OCI-M2 (cell line): ENCODE measurements at regions not wholly inside any gene's neighbourhood (a gene's known extent, or its start where the extent isn't known, plus 50 kb on each side); places are given as distances from the start of the nearest gene placed in this dataset.
"Not testable (repeated sequence)": the region's sequence is repeated elsewhere in the genome, so short reads cannot be mapped to it uniquely, and the experiment has no call there.

ENCODE experiments used
- DNase-seq: peaks from one replicate; lab custom pipeline; 2025; ENCODE audit not compliant: unreplicated experiment; lab: John Stamatoyannopoulos, UW

DNA sequence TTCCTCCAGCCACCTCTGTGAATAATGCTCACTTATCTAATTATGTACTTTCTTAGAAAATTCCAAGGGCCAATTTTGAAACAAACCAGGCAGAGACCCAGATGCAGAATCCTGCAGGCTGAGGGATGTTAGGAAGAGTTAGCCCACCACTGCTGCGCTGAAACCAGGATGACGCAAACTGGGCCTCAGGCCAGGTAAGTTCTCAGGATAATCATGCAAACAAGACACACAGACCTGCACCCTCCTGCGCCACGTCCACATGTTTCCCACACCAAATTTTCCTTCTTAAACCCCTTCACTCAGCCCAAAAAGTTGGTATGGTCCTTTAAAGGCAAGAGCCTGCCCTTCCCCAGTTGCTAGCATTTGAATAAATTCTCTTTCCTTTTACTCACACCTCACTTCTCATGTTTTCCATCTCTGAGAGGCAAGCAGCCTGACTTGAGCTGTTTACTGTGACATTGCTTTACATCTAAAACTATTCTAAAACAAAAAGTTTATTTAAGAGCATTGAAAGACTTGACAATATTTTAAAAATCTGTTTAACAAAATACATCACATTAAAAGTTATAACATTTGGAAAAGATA, 887.1 kb downstream of the LRRIQ3 start:
- no peak for DNase-seq

DNA sequence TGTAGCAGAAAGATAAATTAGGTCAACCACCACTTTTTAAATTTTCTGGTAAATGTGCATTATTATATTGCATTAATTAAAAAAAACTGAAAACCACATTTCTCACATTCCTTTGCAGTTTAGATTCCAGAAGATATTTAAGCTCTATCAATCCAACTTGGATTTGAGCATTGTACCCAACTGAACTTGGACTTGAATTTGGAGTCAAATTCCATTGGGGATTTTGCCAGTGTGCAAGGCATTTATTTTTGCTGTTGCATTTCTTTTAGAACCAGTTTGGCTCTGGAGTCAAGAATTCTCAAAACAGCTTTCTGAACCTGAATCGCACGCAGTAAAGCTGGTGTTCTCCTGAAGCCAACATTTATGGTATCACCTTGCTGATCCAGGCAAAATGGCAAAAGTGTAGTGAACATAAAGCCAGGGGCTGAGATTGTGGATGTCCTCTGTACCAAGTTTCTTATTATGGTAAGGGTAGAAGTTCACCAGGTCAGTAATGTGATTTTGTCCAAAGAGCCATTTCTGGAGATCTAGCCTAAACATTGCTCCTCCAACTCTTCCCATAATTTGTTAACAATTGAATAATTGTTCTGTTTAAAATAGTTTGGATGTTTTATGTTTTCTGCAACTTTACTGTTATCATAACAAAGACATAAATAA, 890.9 kb downstream of the LRRIQ3 start:
- no peak for DNase-seq

DNA sequence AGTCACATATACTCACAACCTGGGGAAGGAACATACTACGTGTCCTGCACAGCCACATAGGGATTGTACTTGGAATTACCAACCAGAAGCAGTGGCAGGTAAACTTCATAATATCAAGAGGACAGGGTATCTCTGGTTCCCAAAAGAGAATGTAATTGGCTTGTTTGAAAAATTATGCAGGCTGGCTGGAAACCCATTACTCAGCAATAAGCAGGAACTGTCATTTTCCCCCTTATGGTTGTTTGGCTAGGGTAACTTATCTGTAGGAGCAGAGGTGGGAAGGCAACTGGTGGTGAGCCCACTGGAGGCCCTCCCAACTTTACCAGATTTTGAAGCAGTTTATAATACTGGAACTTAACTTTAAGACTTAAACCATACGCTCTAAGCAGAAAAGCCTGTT, 924.1 kb downstream of the LRRIQ3 start:
- no peak for DNase-seq

DNA sequence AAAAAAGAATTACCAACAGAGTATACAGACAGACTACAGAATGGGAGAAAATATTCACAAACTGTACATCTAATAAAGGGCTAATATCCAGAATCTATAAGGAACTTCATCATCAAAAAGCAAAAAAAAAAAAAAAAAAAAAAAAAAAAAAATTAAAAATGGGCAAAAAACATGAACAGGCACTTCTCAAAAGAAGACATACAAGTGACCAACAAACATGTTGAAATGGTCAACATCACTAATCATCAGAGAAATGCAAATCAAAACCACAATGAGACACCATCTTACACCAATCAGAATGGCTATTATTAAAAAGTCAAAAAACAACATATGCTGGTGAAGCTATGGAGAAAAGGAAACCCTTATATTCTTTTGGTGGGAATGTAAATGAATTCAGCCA, 952.8 kb downstream of the LRRIQ3 start:
- not testable (repeated sequence) for DNase-seq

DNA sequence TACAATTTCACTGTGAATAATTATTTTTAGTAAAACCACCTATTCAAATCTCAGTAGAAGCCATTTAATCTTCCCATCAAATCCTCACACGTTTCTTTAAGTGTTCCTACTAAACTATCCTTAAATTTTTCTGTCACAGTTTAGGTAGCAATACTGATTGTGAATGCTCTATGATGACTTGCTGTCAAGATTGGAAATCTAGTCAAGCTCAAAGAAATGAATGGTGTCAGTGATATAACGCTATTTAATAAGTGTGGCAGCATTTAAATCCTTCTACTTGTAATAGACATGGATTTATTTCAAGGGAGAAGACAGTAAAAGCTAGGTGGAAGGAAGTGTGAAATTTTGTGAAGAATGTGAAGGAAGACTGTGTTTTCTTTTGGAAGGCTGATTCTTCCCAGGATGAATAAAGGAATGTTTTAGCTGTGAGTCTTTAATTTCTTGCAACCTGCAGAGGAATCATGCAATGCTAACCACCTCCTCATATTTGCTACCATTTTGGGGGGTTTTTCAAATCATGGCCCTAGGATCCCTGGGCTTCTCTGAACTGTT, 936.7 kb upstream of the NEGR1 start:
- no peak for DNase-seq

DNA sequence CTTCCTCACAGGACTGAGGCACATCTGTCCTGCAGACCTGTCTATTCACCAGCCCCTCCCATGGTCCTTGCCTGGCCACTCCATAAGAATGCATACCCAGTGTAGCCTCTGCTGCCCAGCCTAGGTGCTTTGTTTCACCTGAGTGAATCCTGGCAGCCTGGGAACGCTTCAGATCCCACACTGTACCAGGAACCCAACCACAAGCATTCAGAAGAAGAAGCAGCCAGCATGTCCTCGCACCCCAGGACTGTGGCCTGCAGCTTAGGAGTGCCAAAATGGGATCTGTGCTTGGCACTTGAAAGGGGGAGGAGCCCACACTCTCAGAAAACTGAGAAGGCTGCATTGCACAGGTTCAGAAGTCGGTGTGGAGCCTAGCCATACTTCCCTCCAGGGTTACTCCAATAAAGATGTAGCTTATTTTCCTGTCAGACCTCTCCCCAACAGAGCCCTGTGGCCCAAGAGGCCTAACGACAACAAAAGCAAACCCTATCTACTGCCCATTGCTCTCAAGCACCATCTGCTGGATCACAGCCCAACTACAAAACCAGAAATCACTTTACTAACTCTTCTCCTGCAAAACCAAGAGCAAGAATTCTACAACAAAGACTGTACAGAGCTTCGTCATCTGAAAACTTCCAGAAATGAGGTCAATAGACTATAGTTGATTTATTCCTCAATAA, 923.1 kb upstream of the NEGR1 start:
- DNase-seq: no peak

DNA sequence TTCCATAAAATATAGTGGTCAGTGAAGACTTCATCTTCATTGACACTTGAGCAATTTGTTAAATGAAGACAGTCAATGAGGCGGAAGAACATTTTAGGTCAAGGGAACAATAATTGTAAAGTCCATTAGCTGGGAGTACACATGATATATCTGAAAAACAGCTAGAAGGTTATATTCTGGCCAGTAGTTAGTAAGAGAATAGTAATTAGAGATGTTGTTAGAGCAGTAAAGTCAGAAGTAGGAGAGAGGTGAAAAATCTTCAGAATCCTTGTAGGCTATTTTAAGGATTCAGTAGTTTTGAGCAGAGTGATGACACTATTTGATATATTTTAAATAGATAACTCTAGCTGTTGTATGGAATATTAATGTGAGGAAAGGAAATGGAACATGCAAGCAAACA, 915.6 kb upstream of the NEGR1 start:
- DNase-seq: no peak

DNA sequence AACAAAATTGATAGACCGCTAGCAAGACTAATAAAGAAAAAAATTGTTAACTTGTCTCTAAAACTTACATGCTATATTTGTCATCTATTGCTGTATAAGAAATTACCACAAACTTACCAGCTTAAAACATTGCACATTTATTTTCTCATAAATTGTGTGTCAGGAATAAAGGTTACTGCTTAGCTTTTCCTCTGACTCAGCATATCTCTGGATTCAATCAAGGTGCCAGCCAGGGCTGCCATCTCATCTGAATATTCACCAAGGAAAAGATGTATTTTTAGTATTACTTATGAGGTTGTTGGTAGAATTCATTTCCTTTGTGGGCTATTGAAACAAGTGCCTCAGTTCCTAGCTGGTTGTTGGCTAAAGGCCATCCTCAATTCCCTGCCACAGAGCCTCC, 912.6 kb upstream of the NEGR1 start:
- no peak for DNase-seq

DNA sequence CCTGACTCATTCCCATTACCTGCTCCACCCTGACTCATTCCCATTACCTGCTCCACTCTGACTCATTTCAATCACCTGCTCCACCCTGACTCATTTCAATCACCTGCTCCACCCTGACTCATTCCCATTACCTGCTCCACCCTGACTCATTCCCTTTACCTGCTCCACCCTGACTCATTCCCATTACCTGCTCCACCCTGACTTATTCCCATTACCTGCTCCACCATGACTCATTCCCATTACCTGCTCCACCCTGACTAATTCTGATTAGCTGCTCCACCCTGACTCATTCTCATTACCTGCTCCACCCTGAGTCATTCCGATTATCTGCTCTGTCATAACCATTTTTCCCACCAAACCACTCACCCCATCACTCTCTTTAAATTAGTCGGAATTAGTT, 901.2 kb upstream of the NEGR1 start:
- not testable (repeated sequence) for DNase-seq

DNA sequence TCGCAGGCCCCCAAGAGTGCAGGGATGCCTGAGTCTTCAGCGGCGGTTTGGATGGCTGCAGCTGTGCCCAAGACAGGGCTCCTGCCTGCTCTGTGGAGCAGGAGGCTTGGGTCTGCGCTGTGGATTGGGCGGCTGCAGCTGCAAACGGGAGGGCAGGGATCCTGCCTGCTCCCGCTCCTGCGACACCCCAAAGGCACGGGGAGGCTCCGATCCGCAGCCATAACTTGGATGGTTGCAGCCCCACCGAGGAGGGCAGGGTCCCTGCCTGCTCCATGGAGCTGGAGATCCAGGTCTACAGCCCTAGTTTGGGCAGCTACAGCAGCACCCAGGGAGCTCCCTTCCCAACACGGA, 898.8 kb upstream of the NEGR1 start:
- no peak for DNase-seq

DNA sequence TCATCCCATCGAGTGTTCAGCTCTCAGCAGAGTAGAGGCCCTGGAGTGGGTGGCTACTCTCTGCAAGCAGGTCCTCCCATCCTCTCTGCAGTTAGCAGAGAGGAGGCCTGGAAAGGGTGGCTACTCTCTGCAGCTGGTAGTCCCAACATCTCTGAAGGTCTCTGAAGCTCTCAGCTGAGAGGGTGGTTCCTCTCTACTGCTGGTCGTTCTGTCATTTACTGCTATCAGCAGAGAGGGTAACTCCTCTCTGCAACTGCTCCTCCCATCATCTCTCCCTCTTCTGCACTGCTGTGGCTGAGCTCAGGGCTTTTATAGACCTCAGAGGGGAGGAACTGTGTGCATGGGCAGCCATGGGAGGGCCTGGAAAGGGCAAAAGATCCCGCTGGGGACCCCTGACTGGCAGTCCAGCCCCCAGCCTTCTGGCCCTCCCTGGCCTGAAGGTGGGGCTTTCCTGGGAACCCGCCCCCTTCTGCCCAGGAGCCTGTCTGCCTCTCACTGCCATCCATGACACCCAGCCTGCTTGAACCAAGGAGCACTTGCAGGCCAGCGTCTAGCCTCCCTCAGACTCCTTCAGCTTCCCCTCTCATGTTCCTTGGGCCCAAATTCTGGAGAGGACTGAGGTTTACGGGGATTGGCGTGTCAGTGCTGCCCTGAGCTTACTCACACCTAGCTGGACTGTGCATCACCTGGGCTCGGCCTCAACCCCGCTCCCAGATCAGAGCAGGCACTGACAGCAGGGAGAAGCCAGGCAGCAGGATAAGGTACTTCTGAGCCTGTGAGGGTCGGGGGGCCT, 898.3 kb upstream of the NEGR1 start:
- DNase-seq: no peak

DNA sequence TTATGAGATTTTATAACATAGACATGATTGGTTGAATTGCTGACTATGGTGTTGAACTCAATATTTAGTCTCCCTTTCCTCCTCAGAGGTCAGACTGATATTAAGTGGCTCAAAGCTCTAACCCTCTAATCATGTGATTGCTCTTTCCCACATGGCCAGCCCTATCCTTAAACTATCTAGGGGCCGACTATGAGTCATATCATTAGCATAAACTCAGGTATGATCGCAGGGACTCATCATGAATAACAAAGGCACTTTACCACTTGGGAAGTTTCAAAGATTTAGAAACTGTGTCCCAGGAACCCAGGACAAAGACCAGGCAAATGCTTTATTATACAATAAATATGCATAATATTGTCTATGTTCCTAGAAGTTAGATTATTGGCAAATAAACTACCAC, 894.6 kb upstream of the NEGR1 start:
- DNase-seq: no peak

DNA sequence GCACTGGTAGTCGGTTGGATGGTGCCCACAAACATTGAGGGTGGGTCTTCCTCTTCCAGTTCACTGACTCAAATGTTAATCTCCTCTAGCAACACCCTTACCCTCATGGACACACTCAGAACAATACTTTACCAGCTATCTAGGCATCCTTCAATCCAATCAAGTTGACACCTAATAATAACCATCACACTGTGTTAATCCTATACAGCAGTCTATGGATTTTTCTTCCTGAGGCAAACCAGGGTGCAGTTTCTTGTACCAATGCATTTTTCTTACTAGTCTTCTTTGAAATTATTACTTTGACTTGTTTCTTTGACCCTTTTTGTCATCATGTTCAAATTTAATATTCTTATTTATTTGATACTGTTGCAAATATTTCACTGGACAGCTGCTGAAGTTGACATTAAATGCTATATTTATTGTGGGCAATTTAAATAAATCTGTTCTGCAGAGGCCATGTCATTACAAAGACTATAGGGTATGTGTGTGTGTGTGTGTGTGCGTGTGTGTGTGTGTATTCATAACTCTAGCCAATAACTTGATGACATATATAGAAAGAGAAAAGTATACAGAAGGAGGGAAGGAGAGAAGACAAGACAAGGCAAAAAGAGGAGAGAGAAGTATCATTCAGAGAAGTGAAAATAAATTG, 884.8 kb upstream of the NEGR1 start:
- DNase-seq: no peak

DNA sequence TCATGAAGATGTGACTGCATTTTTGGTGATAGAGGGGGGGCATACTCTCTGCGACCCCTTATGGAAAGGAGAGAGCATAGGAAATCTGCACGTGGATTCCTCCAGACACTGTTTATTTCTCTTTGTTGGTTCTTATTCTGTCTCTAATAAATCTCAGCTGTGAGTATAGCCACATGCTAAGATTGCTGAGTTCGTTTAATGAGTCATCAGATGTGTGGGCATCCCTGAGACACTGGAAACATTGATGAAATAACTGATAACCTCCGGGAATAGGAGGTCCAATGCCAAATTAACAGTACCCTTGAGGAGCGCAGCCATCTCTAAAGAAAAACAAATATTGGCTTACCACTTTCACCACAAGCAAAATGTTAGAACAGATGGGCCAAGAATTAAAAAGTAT, 880.2 kb upstream of the NEGR1 start:
- DNase-seq: no peak

DNA sequence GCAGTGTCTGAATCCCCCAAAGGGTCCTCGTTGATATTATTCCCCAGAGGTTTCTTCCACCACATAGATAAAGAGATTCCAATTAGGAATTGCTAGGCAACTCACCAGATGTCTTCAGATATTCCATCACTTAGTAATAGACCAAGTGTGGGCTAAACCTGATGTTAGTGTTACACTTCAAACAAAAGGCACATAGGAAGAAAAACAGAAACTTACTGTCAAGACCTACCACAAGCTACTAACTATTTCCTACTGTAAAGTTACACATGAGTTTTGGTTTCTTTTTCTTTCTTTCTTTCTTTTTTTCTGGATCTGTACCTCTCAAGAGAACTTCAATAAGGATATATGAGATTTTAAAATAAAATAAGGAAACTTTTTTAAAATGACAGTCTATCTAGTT, 879.1 kb upstream of the NEGR1 start:
- DNase-seq: no peak

DNA sequence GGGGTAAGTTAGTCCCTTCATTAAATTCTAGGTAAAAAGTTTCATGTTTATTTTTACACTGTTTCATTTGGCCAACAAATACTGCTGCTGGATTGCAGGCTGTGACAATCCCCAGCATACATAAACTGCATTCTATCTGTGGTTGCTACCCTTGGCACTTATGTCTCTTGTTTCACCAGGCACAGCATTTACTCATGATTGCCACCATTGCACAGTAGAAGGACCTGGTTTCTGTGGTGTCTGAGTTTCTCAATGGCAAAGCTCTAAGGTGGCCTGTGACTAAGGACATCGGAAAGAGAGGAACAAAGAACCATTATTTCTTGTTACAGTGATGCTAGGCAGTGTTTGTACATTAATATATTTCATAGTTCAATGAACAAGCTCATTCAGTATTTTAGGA, 878.4 kb upstream of the NEGR1 start:
- no peak for DNase-seq

DNA sequence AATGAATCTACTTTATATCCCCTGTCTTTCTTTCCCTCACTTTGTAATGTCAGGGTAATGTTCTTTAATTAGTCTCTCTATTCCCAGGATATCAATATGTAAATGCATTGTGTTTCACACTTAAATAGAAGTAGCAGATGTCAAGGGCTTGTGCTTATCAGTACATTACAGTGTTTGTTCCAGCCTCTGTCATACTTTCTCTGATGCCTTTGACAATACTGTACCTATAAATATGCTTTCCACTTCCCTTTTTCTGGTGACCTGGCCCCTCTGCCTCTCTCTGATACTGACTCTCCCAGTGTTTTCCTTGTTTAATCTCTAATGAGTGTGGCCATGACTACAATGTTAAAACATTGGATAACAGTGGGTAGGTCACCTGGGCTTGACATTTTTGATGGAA, 862.0 kb upstream of the NEGR1 start:
- peak; percentile 59 for DNase-seq

DNA sequence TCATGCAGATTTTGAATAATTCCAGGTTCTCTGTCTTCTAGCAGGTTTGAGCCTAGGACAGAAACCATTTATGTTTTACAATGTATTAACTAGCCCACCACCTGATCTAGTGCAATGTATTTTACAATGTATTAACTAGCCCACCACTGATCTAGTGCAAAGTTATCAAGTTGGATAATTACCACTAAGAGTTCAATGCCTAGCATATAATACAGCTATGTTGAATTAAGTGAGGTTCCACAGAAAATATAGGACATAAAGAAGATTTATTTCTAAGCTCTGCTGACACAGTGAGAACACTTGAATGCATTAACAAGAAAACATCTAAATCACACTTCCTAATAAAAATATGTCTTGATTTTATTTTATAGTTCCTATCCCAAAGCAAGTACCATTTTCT, 854.6 kb upstream of the NEGR1 start:
- no peak for DNase-seq

DNA sequence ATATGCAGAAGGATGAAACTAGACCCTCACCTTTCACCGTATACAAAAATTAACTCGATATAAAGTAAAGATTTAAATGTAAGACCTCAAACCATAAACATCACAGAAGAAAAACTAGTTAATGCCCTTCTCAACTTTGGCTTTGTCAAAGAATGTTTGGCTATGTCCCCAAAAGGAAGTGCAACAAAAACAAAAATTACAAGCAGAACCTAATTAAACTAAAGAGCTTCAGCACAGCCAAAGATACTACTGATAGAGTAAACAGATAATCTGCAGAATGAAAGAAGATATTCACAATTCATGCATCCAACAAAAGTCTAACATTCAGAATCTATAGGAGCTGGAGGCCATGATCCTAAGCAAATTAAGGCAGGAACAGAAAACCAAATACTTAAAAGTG, 824.6 kb upstream of the NEGR1 start:
- DNase-seq: no peak

DNA sequence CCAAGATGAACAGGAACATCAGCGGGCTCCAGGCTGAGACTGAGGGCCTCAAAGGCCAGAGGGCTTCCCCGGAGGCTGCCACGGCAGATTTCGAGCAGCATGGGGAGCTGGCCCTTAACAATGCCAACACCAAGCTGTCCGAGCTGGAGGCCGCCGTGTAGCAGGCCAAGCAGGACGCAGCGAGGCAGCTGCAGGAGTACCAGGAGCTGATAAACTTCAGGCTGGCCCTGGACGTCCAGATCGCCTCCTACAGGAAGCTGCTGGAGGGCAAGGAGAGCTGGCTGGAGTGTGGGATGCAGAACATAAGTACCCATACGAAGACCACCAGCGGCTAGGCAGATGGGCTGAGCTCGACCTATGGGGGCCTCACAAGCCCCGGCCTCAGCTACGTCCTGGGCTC, 823.4 kb upstream of the NEGR1 start:
- DNase-seq: no peak

DNA sequence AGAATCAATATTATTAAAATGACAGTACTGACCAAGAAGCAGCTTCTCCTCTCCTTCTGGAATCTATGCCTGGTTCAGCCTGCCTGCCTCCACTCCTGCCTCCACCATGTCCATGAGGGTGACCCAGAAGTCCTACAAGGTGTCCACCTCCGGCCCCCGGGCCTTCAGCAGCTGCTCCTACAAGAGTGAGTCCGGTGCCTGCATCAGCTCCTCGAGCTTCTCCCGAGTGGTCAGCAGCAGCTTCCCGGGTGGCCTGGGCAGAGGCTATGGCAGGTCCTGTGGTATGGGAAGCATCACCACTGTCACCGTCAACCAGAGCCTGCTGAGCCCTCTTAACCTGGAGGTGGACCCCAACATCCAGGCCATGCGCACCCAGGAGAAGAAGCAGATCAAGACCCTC, 822.4 kb upstream of the NEGR1 start:
- DNase-seq: no peak
